DOHH2 (cell line): ENCODE measurements at regions not wholly inside any gene's neighbourhood (a gene's known extent, or its start where the extent isn't known, plus 50 kb on each side); places are given as distances from the start of the nearest gene placed in this dataset.

Source experiments
- CTCF ChIP-seq: fragments of 200-600 bp; sonication (generic); IDR thresholded peaks from one replicate; pipeline ENCODE4 v1.5.1; 2014; ENCODE audit warnings: antibody characterized with exemption, mild to moderate bottlenecking, low read depth, low read length; ENCODE audit not compliant: poor library complexity, severe bottlenecking
- EZH2phosphoT487 ChIP-seq: fragments of 200-600 bp; sonication (generic); IDR thresholded peaks from 2 replicates; pipeline ENCODE4 v1.6.1; 2017; ENCODE audit warnings: borderline replicate concordance, mild to moderate bottlenecking, antibody characterized with exemption, low read length, moderate library complexity, mixed read lengths

- TF ChIP-seq CTCF (no peak), EZH2phosphoT487 (no peak)
Measured at GRCh38 chr1:90480271-90480835, 236.7 kb downstream of the BARHL2 start.
